Activated CD8-positive, alpha-beta memory T cell treated with anti-CD3 and anti-CD28 coated beads for 36 hours (primary cell): ENCODE measurements at regions not wholly inside any gene's neighbourhood (a gene's known extent, or its start where the extent isn't known, plus 50 kb on each side); places are given as distances from the start of the nearest gene placed in this dataset.

Experiments used
- CTCF ChIA-PET: fragments of 350-600 bp; sonication (Branson Sonifier 250); formaldehyde crosslinking; loops from one replicate; lab custom pipeline; 2021; ENCODE audit warnings: antibody characterized with exemption; lab: Charles Lee
- POLR2A ChIA-PET: fragments of 350-600 bp; sonication (Branson Sonifier 250); formaldehyde crosslinking; loops from one replicate; lab custom pipeline; 2021; ENCODE audit warnings: antibody characterized with exemption; lab: Charles Lee

DNA sequence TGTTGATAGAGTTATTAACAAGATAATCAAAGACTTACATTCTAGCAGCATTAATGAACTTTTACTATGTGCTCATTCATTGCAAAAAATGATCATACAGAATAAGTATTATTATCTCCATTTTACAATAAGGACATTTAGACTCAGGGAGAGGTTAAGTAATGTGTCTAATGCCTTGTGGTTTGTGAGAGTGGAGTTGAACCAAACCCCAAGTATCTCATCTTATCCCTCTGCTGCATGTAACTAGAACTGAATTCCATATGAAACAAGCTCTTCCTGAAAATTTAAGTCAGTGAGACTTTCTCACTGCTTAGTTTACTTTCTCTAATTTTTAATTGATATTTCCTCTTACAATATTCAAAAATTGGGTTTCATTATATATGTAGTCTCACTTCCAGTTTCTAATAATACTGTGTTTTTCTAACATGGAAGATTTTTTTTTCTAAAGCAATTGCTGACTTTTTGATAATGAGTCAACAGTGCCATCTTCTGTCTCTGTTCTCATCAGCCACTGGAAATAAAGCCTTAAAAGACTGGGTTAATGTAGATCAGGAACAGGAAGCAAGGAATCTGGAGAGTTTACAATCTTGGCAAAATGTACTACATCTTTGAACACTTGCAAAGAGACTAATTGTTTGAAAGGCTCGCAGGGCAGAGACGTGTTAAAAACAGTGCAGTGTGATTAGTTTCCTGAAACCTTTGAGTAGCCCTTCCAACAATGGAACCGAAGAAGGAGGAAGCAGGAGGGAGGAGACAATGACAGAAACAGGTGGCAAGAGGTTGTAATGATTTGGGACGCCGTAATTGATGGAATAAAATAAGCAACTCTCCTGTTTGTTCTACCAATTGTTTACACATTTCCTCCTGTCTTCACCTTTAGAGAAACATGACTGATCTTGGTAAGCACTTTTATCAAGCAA is 567.6 kb downstream of the MRPL39 start:
- ChIA-PET CTCF (interaction anchor here (0.7 kb wide), 2 partner anchors 160 to 351 kb away, joined by 3 read pairs; no protein-coding TSS in a partner anchor), POLR2A (no interaction called here)

DNA sequence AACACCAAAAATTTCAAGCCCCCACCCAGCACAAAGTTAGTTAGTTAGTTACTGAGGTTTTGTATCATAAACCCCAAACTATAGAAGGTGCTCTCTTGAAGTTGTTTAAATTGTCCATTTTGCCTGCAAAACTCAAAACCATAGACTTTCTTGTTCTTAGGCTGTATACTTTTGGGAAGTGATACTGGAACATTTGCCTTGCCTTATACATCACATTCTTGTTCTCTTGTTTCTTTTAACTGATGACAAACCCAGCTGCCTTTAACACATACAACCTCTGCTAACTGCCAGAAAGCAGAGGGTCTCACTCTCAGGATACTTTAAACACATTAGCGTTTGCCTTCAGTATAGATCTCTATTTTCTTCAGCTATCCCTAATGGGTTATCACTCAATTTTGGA is 570.5 kb downstream of the MRPL39 start:
- ChIA-PET POLR2A (no interaction called here), CTCF (no interaction called here)

DNA sequence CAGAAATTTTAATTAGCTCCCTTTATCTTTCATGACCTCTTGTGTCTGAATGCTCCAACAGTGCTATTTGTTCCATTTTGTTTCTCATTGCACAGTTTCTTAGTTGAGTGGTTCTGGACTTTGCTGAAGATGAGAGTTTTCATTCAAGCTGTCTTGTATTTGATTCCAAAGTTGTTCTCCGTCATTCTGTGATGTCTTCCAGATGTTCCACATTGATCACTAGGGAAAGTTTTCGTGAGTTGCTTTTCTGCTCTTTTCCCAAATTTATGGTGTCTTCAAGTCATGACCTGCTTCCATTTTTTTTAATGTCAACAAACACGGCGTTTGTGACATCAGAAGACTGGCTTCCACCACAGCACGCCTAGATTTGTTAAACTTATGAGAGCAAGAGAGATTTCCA is 575.5 kb downstream of the MRPL39 start:
- POLR2A ChIA-PET: no interaction called here
- CTCF ChIA-PET: no interaction called here

DNA sequence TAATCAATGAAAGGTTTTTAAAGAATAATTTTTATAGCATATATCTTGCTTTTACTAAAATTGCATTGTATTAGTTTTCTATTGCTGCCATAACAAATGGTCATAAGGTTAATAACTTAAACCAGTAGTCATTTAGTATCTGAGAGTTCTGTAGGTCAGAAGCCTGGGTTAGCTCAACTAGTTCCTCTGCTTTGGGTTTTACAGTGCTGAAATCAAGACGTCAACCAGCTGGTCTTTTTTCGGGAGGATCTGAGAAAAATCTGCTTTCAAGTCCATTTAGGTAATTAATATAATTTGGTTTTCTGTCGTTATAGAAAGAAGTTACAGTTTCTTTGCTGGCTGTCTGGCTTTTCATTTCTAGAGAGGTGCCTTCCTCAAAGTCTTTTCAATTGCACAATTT is 577.7 kb downstream of the MRPL39 start:
- CTCF ChIA-PET: no interaction called here

DNA sequence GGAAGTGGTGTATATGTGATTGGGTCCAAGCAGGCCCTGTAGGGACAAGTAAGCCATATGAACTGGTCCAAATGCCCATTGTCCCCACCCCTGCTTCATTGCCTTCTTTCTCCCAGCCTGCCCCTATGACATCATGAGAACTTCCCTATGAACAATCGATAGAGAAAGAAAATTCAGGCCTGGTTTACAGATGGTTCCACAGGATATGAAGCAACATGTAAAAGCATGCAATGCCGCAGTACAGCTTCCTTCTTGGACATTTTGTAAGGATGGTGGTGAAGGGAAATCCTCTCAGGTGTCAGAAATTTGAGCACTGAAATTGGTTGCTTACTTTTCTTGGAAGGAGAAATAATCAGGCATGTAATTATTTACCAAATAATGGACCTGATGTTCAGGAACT is 581.7 kb downstream of the MRPL39 start:
- POLR2A ChIA-PET: no interaction called here
- CTCF ChIA-PET: no interaction called here

More for the DNA sequence above, 577.7 kb downstream of the MRPL39 start:
- POLR2A ChIA-PET: no interaction called here

DNA sequence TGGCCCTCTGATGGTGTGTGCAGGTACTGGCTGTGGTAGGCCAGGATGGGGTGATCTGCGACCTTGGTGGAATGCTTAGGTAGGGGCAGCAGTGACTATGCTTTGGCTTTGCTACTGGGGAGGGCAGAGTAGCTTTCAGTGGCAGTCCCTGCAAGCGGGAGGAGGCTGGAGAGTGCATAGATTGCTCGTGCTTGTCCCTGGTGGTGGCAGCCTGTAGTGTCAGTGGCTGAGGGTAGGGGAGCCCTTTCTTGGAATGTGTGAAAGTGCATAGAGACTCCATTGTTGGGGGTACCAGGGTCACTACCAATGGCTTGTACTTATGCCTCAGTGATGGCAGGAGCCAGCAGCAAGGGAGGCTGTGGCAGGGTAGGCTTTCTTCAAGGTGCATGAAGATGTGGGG is 582.6 kb downstream of the MRPL39 start:
- CTCF ChIA-PET: no interaction called here
- POLR2A ChIA-PET: no interaction called here

DNA sequence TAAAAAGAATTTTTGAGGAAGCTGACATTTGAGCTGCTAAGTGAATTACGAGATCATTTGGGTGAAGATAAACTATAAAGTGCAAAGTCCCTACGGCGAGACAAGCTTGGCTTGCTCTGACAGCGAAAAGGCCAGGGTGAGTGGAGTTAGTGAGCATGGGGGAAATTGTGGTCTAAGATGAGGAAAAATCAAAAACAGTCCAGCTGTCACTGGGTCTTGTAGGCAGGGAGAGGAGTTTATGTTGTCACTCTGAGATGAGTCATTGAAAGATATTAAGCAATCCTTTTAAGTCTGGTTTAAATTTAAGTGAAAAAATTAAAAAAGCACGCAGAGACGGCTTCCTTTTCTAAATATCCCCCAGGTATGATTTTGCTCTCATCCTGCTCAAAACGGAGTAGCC is 601.9 kb downstream of the MRPL39 start:
- ChIA-PET POLR2A (no interaction called here), CTCF (no interaction called here)

DNA sequence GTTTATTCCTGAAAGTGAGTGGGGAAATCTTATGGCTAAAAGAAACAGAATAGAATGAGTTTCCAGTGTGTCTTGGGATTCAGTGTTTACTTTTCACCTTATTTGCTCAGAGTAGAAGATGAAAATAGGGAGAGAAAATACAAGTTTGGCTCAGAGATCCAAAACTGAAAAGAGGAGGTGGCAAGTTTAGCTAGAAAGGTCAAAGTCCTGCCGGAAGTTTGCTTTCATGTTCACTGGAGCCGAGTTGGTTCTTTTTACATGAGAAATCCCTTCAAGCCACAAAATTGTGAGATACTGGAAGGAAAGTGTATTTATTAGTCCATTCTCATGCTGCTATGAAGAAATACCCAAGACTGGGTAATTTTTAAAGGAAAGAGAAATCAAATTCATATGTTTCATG is 604.6 kb downstream of the MRPL39 start:
- CTCF ChIA-PET: no interaction called here
- POLR2A ChIA-PET: no interaction called here

DNA sequence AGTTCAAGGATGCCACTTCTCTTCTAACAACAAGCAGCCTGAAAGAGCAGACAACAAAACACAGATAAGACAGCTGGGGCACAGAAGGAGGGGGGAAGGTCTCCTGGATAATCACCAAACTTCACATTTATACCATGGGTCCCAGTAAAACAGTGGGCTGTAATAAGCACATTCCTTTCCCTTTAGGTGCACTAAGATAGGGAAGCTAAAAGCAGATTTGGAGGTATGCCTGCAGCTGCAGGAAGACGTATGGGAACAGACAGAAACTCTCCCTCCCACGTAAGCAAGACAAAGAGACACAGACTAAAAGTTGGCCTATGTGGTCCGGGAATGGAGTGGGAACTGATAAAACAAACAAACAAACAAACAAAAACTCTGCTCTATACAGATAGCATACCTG is 612.1 kb downstream of the MRPL39 start:
- ChIA-PET POLR2A (no interaction called here), CTCF (no interaction called here)

DNA sequence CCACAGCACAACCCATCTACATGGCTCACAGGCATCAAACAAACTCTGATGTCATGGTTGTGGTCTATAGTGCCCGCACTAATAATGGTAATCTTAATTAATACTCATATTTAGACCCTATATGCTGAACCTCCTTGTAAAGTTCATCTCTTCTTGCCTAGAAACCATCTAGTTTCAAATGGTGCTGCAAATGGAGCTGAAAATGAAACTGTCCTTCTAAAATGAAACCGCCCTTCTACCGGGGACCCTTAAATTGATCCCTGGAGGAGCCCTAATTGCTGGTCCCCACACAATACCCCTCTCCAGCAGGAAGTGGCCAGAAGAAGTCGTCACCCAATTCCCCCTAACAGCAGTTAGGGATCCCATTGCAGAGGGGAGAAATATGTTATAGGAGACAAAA is 612.6 kb downstream of the MRPL39 start:
- CTCF ChIA-PET: no interaction called here
- POLR2A ChIA-PET: no interaction called here

DNA sequence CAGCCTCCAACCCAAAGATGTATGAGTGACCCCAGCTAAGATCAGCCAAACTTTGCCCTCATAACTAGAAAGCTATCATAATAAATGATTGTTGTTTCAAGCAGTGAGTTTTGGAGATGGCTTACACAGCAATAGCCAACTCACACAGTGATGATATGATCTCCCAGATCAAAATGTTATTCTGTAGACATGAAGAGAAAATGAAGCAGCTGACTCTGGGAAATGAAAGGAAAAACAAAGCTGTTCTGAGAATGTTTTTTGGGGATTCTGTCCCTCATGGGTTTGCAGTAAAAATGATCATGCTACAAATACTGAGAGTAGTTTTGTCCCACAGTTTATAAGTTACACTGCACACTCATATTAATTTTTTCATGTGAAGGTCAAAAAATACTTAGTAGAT is 617.8 kb downstream of the MRPL39 start:
- ChIA-PET POLR2A (no interaction called here), CTCF (no interaction called here)

DNA sequence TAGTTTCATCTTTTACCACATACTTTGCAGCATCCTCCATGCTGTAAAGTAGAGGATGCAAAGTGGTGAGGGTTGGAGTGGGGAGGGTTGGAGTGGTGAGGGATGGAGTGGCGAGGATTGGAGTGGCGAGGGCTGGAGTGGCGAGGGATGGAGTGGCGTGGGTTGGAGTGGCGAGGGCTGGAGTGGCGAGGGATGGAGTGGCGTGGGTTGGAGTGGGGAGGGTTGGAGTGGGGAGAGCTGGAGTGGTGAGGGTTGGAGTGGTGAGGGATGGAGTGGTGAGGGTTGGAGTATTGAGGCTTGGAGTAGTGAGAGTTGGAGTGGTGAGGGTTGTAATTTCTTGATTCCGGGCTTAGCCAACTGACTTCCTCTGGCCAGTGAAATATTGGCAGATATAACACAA is 618.3 kb downstream of the MRPL39 start:
- POLR2A ChIA-PET: no interaction called here
- CTCF ChIA-PET: no interaction called here

DNA sequence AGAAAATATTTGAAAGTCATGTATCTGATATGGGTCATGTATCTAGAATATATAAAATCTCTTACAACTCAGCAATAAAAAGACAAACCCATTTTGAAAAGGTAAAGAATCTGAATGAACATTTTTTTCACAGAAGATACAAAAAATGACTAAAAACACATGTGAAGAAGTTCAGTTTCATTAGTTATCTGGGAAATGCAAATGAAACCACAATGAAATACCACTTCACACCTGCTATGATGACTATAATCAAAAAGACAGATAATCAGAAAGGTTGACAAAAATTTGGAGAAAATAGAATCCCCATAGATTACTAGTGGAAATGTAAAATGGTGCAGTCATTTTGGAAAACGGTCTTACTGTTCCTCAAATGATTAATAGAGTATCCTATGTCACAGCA is 631.0 kb downstream of the MRPL39 start:
- ChIA-PET POLR2A (no interaction called here), CTCF (no interaction called here)

DNA sequence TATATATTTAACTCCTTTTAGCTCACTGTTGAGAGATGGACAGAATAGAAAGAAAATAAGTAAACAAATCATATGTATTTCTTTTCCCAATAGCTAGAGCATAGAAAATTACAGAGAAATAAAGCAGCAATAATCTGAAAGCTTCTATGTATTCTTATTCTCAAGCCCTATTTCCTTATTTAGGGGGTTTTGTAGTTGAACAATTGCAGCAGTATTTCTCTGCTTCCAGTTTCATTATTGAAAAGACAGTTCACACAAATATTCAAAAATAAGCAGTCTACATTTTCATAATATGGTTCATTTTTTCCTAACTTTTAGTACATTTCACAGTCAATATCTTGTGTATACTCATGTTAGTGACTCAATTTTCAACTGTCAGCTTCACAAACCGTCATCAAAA is 638.2 kb downstream of the MRPL39 start:
- CTCF ChIA-PET: no interaction called here
- POLR2A ChIA-PET: no interaction called here

DNA sequence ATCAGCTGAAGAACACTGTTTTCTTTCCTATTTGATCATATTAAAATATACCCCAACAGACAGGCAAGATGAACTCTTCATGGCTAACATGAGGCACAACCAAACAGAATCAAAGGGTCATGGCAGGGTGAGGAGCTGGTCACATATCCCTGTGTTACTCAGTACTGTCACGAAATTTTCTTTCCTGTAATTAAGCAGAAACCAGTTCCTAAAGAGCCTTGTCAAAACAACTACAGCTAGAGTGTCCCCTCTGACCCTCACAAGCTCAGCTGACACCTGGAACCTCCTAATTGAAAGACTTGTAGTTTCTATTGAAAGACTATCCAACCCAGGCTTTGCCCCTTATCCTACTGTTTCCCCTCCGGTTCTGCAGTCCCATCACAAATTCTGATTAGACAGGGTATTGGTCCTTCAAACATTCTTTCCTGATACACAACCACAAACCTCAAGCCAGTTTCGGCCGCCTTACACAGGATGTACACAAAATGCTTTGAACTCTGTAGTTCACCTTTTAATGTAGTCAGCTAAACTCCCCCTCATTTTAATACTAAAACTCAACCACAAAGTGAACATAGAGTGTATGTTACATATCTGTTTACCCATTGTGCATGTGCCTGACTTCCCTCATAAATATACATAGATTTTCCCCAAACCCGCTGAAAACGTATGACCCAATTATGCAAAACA is 651.9 kb downstream of the MRPL39 start:
- ChIA-PET POLR2A (no interaction called here), CTCF (no interaction called here)

DNA sequence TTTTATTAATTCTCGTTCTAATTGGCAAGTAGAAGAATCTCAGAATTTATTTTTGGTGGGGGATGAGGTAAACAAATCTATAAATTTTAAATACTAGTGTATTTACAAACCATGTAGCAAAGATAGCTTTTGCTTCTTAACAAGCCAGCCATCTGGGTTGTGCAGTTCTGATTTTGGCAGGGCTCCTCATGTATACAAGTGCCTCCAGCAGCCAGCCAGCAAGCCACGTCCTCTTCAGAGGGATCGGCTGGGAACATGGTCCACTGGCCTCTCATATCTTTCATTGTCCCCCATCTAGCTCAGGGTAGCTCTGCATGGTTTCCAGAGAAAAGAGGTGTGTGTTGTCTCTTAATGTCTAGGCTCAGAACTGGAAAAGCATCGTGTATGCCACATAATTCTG is 659.1 kb downstream of the MRPL39 start:
- ChIA-PET CTCF (no interaction called here), POLR2A (no interaction called here)

DNA sequence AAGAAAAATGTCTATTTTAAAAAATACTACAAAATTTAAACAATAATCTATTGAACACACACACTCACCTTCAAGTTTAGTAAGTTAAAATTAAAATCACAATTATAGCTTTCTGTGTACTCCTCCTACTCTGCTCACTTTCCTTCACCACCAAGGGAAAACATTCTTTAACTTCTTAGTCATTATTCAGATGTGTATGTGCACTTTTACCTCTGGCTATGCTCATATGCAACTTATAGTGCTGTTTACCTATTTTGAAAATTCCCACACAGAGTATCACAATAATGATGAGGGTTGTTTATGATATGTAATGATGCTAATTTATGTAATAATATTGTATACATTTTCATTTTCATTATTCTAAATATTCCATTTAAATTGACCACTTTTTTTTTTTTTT is 661.4 kb downstream of the MRPL39 start:
- ChIA-PET POLR2A (no interaction called here), CTCF (interaction anchor here (0.7 kb wide), 2 partner anchors 11 to 22 kb away, joined by 3 read pairs; no protein-coding TSS in a partner anchor)

DNA sequence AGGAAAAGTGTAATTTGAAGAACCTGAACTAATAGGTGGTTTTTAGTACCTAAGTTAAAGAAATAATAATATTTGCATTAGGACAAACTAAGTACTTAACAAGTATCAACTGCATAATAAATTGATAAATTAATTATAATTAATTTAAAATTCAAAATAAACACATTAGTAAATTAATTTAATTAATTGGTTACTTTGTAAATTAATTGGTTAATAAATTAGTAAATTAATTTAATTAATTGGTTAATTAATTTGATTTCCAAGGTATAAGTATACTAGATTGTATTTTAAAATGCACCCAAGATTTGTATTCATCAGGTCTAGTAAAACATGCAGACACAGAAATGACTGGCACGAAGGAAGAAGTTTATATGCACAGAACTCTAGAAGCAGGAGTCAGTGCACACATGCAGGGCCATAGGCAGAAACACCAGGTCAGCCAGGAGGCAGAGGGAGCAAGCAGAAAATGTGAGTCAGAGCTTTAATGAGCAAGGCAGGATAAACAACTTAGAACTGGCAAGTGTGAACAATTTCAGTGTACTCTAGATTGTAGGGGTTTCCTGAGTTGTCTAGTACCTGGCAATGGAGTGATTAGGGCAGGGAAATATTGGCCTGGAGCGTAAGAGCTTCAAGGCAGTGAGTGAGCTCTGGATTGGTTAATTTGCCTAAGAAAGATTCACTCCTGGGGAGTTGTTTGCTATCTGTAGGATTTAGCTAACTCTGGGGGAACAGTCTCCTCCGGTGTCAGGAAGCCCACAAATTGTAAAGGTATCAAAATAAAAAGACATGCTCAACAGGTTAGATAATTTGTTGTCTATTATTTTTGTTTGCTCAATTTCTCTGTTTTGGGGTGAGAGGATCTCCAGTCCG is 665.7 kb downstream of the MRPL39 start:
- CTCF ChIA-PET: no interaction called here
- POLR2A ChIA-PET: no interaction called here

DNA sequence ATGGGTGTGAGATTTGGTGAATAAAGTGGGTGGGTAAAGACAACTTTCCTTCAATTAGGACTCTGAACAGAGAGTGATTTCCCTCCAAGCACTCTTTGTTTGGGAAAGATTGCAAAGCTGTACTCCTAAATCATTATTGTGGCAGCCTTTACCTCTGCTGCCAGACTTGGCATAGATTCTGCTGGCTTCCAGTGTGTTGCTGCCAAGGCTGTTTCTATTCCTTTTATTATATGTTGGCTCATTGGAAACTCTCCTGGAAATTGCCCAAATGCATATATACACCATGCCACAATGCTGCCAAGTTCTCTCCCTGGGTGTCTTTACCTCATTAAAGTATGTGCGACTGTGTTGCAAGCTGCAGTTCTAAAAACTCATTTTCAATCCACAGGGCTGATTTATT is 668.0 kb downstream of the MRPL39 start:
- CTCF ChIA-PET: no interaction called here
- POLR2A ChIA-PET: no interaction called here

DNA sequence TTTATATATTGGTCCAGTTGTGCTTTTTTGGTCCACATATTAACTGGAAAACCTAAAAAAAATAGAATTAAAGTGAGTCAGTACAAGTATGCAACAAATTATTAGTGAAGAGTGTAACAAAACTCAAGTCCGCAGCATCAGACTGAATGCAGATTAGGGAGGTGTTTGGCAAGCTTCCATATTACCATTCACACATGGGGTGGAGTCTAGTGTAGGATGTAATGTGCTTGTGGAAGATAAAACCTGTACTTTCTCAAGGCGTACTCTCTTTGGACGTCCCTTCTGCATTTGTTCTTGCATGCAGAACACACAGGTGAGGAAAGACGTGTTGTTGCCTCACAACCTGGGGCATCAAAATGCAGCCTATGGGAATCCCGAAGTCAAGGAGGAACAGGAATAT is 668.7 kb downstream of the MRPL39 start:
- CTCF ChIA-PET: no interaction called here

More for the DNA sequence above, 668.7 kb downstream of the MRPL39 start:
- POLR2A ChIA-PET: no interaction called here
